ENCODE measurements at regions not wholly inside any gene's neighbourhood (a gene's known extent, or its start where the extent isn't known, plus 50 kb on each side); places are given as distances from the start of the nearest gene placed in this dataset.

DNA sequence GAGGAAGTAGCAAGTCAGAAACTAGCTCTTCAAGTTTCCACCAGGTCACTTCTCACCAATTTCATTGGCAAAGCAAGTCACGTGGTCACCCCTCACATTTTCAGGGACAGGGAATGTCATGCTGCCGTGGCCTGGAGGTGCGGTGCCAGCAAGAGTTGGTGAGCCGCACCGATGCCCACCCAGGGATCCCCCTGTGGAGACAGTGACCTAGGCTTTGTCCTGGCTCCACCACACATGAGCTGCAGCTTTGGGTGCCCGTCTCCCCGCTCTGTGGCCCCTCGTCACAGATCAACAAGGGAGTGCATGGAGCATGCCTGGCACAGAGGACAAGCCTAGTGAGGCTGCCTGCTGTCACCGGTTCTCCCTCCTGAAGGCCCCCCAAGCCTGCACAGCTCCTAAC lies 226.7 kb upstream of the PPP2R2D start:
- DNase-seq (ENCODE audit: low spot score) = no peak

DNA sequence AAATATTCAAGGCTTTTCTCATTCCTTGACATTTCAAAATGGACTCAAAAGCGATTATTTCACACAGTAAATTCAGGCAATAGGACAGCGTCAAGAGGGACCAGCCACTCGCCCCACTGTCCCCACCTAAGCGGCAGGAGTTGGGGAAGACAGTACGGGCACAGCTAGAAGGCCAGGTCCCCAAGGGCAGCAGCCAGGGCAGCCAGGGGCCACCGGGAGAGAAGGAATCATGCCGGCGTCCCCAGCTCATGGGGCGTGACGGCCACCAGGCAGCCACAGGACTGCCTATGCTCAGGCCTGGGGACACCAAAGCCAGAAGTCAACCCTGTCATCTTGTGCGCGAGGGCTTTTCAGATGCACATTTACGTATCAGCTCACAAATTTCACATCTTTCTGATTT lies 225.7 kb upstream of the PPP2R2D start:
- DNase-seq (ENCODE audit: low spot score) = no peak

DNA sequence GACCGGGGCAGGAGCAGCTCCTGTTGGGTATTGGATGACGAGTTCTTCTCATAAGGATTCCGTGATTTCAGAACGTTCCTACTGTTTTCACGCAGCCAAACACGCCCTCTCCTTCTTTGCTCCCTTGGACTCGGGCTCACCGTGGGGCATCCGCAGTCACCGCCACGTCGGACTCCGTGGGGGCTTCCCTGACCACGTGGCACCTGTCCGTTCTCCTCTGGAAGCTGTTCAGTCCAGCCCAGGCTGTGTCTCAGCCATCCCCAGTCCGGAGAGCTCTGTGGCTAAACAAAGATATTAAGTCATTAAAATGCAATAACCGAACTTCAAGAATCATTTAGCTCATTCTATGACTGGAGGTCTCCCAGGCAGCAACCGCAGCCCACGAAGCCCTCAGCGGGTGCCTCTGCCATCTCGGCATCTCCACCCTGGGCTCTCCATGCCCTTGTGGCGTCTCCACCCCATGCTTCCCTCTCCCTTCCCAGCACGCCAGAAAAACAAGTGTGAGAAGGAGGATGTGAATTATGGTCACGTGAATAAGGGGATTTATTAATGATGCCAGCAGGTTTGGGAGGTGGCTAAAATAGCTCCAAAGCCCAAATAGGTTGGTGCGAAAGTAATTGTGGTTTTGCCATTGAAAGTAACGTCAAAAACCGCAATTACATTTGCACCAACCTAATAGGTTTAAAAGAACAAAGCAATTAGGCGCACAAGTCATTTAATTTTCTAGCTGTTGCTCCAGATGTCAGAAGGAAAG lies 224.6 kb upstream of the PPP2R2D start:
- no peak for DNase-seq (ENCODE audit: low spot score)

DNA sequence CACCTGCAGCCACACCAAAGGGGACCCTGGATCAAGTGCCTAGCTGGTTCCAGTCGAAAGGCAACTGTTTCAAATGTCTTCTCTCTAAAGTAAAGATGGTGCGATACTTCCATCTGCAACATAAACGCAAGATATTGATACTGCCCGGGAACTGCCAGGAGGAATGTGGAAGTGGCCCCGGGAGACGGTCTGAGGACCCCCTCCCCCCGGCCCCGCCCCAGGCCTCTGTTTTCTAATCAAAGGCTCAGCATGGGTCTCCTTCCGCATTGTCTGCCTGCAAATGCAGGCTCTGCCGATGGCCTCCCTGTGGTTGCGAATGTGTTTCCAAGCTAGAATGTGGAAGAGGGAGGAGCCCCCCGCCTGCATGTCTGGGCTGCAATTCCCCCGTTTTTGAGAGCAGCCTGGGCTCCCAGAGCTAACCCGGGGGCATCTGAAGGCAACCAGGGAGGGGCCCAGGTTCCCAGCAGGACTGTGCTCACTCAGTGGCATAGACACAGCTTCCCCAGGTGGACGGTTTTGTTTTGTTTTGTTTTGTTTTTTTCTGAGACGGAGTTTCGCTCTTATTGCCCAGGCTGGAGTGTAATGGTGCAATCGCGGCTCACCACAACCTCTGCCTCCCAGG lies 223.9 kb upstream of the PPP2R2D start:
- no peak for DNase-seq (ENCODE audit: low spot score)

DNA sequence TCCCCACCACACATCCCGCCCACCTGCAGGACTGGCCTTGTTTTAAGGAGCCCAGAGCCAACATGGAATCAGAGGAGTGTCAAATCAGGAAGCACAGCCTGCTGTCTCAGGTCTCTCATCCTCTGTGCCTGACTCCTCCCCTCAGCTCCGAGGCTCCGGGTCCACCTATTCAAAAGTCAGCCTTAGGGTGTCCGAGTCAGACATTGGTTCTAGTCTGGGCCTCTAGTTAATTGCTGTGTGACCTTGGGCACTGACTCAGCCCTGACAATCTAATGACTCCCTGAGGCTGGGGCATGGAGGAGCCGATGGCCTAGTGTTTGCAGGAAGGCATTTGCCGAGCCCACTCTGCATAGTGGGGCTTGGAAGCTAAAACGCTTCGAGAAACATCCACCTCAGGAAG lies 223.1 kb upstream of the PPP2R2D start:
- no peak for DNase-seq (ENCODE audit: low spot score)

DNA sequence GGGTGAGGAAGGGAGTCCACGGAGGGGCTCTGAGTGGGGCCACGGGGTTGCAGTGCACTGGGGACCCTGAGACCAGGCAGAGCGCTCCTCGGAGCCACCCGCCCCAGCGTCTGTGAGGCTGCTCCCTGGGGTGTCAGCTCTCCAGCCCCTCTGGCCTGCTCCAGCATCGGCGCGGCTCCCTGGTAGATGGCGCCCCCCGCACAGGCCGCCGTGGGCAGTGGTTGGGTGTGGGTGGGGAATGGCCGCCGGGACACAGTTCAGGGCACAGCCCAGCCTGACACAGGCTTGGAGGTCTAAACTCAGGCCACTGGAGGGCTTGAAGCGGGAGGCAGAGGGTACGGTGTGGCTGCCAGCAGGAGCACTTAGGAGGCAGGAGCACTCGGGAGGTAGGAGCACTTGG lies 222.6 kb upstream of the PPP2R2D start:
- no peak for DNase-seq (ENCODE audit: low spot score)

DNA sequence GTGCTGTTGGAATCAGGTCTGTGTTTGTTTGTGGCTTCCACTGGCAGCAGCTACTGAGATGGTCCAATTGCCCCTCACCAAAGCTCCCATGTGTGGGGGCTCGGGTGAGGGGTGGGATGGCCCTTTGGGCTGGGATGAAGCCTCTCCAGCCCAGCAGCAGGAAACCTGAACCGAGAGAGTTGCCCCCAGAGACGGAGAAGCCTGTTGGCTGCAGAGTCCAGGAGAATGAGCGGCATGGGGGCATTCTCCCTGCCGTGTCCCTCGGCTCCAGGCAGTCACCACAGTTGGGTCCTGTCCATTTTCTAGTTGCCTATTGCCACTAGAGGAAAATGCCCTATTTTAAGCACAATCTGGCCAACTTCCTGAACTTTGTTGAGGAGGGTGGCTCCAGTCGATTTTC lies 222.2 kb upstream of the PPP2R2D start:
- no peak for DNase-seq (ENCODE audit: low spot score)

DNA sequence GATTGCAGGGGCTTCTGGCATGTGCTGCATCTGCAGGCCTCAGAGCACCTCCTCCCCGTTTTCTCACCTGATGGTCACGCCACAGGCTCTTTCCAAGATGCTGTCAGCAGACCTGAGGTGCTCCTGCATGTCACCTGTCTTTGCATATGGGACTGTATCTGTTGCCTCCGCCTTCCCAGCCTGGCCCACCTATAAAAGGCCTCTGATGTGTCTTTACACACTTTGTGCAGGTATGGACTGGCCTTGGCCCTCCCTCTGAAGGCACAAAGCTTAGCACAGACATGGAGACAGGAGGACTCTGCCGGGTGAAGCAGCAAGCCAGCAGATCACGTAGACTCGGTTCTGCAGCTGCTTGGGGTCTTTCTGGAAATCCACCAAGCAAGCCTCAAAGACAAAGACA lies 220.9 kb upstream of the PPP2R2D start:
- no peak for DNase-seq (ENCODE audit: low spot score)

DNA sequence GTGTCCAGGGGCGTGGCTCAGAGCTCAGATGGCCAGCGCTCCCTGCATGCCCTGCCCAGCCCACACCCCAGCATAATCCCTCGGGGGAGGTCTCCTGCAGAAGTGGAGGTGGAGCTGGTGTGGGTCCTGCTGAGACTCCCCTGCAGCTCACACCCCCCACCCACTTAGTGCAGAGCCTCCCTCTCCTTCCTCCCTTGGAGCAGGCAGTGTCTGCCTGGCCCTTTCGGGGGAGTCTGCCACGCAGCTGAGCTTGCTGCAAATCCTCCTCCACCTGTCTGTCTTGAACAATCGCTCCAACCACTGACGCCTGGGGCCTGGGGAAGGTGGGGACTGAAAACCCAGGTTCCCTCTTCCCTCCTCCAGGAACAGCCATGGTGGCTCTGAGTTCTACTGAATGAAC lies 219.7 kb upstream of the PPP2R2D start:
- DNase-seq (ENCODE audit: low spot score) = no peak

DNA sequence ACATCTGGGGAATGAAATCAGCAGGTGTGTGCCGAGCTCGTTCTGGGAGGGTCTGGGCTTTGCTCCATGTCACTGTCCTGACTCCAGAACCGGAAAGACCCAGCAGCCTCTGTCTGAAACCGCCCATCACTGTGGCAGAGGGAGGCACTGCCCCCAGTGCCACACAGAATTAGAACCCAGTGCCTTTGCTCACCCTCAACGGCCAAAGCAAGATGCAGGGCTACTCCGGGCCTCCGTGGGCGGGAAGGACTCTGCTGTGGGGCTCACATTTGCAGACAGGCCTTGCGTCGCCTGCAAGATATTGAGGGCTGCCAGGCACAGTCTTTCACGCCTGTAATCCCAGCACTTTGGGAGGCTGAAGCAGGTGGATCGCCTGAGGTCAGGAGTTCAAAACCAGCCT lies 219.2 kb upstream of the PPP2R2D start:
- no peak for DNase-seq (ENCODE audit: low spot score)

DNA sequence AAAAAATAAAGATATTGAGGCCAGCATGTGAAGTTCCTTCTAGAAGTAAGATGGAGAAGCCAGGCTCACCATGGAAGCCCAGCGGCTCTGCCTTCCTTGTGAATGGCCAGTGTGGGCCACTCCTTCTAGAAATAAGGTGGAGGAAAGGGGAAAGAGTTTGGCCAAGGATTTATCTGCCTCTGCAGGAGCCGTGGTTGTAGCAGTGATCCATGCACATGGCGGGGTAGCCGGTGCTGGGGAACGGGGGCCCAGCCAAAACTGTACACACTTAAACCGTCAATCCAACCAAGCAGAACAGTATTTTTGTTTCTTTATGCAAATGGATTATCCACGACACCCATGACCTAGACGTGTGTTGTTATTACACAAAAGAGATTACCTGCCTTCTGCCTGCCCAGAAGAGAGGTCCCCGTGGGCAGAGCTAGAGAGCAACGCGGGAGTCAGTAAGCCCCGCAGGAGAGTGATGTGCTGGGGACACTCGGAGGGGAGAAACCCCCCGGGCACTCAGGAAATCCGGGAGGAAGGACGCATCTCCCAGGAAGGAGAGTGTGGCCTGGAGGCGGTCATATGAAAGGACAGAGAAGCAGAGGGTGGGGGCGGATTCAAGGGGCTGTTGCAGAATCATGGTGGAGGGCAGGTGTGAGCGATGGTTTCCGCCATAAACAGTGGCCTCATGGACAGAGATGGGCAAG lies 218.4 kb upstream of the PPP2R2D start:
- DNase-seq (ENCODE audit: low spot score) = no peak

DNA sequence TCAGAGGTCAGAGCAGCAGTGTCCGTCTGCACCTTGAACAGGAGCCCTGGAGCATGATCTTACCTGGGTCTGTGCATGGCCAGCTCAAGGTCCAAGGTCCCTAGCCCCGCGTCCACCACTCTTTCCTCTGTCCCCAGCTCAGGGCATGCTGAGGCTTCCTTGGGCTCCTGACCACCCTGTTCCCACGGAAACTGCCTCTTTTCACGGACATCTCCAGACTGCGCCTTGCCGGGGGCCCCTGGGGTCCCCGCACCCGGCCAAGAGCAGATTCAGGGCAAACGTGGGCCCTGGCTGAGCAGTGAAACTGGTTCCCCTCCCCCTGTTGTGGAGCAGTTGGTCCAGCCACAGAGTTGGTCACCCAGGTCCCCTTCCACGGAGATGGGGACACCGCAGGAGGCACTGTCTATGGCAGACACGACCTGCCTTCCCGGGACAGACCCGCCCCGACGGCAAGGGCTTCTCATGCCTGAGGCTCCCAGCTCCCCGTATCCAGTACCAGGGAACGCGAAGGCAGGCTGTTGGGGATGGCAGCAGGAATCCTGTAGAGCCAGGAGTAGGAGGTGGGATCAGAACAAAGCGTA lies 217.4 kb upstream of the PPP2R2D start:
- no peak for DNase-seq (ENCODE audit: low spot score)

DNA sequence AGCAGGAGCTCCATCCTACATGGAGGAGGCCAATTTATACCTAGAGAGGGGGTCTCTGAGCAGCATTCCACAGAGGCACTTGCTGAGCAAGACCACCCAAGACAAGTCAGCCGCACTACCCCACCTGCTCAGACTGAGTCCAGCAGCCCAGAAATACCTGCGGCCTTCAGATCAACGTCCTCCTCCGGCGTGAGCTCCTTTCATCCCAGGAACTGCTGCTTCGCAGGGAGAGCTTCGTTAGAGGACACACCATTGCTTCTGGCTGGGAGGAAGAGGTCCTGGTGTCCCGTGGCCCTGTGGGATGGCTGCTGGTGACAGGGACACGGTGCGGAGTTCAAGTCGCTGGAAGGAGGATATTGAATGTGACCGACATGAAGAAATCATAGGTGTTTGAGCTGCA lies 216.9 kb upstream of the PPP2R2D start:
- DNase-seq (ENCODE audit: low spot score) = no peak

DNA sequence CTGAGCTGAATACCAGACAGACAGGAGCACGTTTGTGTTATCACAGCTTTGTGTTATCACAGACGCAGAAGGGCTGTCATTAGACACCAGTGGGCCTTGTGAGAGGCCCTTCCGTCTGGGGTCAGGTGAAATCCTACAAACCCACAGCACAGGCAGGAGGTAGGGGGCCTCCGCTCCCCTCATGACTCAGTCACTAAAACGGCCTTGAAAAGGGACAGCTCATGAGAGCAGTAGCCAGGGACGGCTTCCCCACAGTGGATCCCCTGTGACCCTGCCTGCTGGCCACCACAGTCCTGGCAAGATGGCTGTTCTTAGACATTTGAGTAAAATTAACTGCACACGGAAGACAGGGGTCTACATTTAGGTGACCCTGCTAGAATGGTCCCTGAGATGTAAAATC lies 215.8 kb upstream of the PPP2R2D start:
- no peak for DNase-seq (ENCODE audit: low spot score)

DNA sequence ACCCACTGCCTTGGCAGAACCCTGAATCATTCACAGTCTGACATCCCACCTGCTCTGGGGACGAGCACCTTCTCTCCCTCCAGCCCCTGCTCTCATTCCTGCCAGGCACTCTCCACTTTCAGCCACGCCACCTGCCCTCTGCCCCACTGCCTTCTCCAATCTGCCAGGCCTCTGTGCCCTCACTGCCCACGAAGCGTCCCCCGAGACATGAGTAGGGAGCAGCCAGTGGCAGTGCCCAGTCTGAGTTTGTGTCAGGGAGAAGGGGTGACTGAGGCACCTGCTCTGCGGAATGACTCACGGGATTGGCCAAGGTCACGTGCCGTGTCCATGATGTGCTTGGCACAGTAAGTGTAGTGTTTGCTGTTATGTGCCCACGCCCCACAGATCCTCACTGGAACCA lies 215.2 kb upstream of the PPP2R2D start:
- DNase-seq (ENCODE audit: low spot score) = no peak

DNA sequence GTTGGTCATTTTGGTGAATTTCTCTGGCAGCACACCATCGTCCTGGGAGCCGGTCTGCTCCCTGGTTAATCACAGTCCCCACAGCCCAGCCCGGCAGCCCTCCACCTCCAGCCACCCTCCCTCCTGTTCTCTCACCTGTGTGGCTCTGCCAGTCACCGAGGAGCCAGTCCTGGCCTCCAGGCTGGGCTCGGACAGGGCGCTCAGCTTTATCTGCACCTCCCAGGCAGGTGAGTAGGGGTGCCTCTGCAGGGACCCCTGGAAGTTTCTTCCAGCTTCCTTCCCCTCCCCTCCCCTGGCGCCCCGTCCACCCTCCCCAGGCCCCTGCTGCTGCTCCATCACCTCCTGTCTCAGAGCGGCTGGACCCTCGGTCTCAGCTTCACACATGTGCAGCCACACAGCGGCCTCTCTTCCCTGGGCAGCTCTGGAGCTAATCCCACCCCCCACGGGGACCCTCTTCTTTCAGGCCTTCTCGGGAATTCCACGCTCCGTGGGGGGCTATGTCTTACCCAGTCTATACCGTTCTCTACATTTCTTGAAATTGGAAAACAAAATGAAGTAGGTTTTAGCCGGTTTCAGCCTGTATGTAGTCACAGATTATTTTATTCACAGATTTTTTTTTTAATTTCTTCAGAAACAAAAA lies 213.9 kb upstream of the PPP2R2D start:
- DNase-seq (ENCODE audit: low spot score) = no peak

DNA sequence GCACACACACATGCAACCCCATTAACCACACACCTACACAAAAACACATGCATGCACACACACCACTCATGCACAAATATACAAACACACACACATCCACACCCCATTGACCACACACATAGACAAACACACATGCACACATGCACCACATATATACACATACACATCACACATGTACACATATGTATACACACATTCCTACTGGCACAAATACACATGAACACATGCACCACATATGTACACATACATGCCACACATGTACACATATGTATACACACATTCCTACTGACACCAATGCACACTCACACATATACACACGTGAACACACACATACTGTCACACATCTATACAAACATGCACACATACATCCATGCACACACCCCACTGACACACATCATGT lies 212.5 kb upstream of the PPP2R2D start:
- no peak for DNase-seq (ENCODE audit: low spot score)

DNA sequence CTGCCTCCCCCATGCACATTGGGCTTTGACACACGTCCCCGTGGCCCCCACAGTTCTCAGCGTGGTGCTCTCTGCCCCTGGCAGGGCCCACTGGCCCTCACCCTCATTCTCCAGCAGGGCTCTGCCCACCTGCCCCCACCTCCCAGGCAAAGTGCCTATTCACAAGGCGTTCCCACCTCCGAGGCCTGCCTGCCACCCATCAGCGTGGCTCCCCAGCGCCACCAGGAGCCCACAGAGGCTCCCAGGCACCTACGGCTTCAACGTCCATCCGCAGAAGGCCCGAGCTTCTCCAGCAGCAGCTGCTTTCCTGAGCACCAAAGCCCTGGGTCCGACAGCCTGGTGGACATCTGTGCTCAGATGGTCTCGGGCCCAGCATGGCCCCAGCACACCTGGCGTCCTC lies 211.8 kb upstream of the PPP2R2D start:
- no peak for DNase-seq (ENCODE audit: low spot score)

DNA sequence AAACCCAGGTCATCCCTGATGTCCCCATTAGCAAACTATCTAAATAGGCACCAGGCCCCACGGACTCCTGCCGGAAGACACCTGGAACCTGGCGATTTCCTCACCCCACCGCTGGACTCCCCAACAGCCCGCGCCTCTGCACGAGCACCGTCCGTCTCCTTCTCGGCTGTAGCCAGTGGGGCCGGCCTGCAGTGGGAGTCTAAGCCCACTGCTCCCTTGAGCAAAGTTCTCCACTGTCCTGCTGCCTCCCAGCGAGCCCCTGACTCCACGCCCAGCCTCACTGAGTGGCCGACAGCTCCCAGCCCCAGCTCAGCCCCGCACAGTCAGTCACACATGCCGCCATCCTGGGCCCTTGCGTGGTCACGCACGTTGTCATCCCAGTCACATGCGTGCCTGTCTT lies 211.3 kb upstream of the PPP2R2D start:
- no peak for DNase-seq (ENCODE audit: low spot score)

DNA sequence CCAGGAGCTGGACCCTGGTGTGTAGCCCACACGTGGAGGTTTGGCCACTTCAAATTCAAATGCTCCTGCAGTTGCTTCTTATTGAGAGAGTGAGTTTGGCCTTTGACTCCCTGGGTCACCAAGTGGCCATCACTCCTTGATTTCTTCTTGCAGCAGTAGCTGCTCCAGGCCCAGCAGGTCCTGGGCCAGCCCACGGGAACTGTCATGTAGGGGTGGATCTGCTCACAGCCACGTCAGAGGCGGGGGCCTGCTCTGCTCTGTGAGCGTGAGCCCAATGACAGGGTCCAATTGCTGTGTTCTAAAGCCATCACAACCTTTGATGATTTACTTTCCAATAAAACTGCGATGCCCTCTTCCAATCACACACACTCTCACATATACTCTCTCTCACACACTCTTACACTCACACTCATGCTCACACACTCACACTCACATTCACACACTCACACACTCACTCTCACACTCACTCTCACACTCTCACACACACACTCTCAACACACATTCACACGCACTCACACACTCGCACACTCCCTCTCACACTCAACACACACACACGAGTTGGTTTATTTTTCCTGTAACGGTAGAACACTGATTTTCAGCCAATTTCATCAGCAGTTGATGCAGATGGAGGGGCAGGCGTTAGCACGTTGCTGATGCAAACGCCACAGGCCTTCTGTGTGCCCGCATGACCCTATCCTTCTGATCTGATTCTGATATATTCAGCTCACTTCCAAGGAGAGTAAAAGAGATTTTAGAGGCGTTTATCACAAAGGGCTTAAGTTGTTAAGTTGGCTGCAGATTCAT lies 210.7 kb upstream of the PPP2R2D start:
- DNase-seq (ENCODE audit: low spot score) = peak; percentile 31

DNA sequence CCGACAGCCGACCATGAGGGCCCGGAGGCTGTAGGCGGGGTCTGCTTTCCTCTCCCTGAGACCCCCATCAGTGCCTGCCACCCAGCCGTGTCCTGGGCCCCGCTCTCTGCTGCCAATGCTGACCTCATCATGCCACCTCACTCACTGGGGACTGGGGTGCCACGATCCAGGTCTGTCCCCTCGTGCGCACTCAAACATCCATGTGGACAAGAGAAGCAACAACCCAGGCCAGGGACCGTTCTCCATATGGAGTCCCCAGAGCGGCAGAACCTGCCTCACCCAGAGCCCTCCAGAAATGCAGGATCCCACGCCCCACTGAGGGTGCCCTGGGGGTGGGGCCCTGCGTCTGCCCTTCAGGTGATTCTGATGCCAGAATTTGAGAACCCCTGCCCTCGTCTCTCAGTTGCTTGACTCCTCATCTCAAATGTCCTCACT lies 210.0 kb upstream of the PPP2R2D start:
- peak; percentile 50 for DNase-seq (ENCODE audit: low spot score)

Data from left forelimb (tissue), 1 donor.